ENCODE measurements at regions not wholly inside any gene's neighbourhood (a gene's known extent, or its start where the extent isn't known, plus 50 kb on each side); places are given as distances from the start of the nearest gene placed in this dataset.

DNA sequence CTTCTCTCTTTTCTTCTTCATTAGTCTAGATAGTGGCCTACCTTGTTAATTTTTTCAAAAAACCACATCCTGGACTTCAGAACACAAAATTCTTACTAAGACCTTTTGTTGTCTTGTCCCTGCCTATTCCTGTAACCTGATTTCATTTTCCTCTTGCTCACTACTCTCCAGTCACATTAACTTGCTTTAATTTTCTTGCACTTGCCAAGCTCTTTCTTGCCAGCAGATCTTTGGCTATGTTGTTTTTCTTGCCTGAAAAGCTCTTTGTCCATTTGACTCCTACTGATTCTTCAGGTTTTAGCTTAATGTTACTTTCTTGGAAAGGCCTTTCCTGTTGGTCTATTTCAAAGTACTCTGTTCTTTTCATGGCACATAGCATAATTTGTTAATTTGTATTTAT, 356.8 kb downstream of the OSTF1 start:
- no peak overlapping the region for H3K4me3 ChIP-seq (ENCODE audit: low read length)
- H3K79me2 ChIP-seq (ENCODE audit: low read length): no peaks in the 10 kb centered on the region
- TF ChIP-seq, protein P1, sequence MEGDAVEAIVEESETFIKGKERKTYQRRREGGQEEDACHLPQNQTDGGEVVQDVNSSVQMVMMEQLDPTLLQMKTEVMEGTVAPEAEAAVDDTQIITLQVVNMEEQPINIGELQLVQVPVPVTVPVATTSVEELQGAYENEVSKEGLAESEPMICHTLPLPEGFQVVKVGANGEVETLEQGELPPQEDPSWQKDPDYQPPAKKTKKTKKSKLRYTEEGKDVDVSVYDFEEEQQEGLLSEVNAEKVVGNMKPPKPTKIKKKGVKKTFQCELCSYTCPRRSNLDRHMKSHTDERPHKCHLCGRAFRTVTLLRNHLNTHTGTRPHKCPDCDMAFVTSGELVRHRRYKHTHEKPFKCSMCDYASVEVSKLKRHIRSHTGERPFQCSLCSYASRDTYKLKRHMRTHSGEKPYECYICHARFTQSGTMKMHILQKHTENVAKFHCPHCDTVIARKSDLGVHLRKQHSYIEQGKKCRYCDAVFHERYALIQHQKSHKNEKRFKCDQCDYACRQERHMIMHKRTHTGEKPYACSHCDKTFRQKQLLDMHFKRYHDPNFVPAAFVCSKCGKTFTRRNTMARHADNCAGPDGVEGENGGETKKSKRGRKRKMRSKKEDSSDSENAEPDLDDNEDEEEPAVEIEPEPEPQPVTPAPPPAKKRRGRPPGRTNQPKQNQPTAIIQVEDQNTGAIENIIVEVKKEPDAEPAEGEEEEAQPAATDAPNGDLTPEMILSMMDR (IDR thresholded peaks at IDR 0.05; ENCODE audit: low read depth, low read length): no peak
- TF ChIP-seq EZH2phosphoT487 (IDR thresholded peaks at IDR 0.05; ENCODE audit: low read depth): no peak
- H3K9ac ChIP-seq (ENCODE audit: low read length): no peak overlapping the region
- no peak overlapping the region for H3K4me2 ChIP-seq (ENCODE audit: low read length)
- no peaks in the 10 kb centered on the region for H3K4me1 ChIP-seq (ENCODE audit: low read length)
- no peak overlapping the region for H2AFZ ChIP-seq (ENCODE audit: low read depth, low read length)
- no peaks in the 10 kb centered on the region for H3K36me3 ChIP-seq (replicated peaks; ENCODE audit: low read depth, low read length)
- H4K20me1 ChIP-seq (ENCODE audit: insufficient read depth, low read length): no peaks in the 10 kb centered on the region
- H3K27me3 ChIP-seq (ENCODE audit: low read depth, low read length): 0 out of 2 replicates have a peak, but pooled peaks cover 5% of the 10 kb centered on the region
- no peaks in the 10 kb centered on the region for H3K9me3 ChIP-seq (ENCODE audit: insufficient read depth, low read length)
- no peak overlapping the region for H3K27ac ChIP-seq (ENCODE audit: low read length)

GRCh38 chr9:75447281-75447680, 359.0 kb downstream of the OSTF1 start:
- no peak overlapping the region for H3K4me3 ChIP-seq (ENCODE audit: low read length)
- H3K4me1 ChIP-seq (ENCODE audit: low read length): no peaks in the 10 kb centered on the region
- H3K27ac ChIP-seq (ENCODE audit: low read length): no peak overlapping the region
- H3K9ac ChIP-seq (ENCODE audit: low read length): no peak overlapping the region
- no peaks in the 10 kb centered on the region for H3K79me2 ChIP-seq (ENCODE audit: low read length)
- TF ChIP-seq, protein P1 (IDR thresholded peaks at IDR 0.05; ENCODE audit: low read depth, low read length): no peak
- TF ChIP-seq EZH2phosphoT487 (IDR thresholded peaks at IDR 0.05; ENCODE audit: low read depth): no peak
- no peak overlapping the region for H2AFZ ChIP-seq (ENCODE audit: low read depth, low read length)
- no peak overlapping the region for H3K4me2 ChIP-seq (ENCODE audit: low read length)
- no peaks in the 10 kb centered on the region for H3K9me3 ChIP-seq (ENCODE audit: insufficient read depth, low read length)
- H3K27me3 ChIP-seq (ENCODE audit: low read depth, low read length): peaks cover 23% of the 10 kb centered on the region
- no peaks in the 10 kb centered on the region for H4K20me1 ChIP-seq (ENCODE audit: insufficient read depth, low read length)
- H3K36me3 ChIP-seq (replicated peaks; ENCODE audit: low read depth, low read length): no peaks in the 10 kb centered on the region

DNA sequence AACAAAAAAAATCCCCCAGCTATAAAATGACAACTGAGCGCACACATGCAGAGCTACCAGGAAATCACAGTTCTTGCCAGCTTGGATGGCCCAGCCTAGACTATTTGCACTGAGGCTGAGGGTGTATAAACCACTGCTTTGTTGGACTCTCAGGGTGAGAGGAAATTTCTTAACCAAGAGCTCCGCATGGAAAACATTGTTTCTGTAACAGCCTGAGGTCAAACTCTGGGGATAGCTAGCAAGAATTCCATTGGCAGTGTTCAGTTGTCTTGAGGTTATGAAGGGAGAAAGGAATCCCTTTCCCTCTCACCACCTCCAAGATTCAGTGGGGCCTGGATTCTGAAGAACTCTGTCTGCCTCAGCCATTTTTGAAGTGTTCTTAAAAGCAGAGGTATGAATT, 360.0 kb downstream of the OSTF1 start:
- Histone ChIP-seq H3K9me3 (ENCODE audit: insufficient read depth, low read length) (no peaks in the 10 kb centered on the region), H2AFZ (ENCODE audit: low read depth, low read length) (no peak overlapping the region), H3K79me2 (ENCODE audit: low read length) (no peaks in the 10 kb centered on the region), H3K4me3 (ENCODE audit: low read length) (no peak overlapping the region), H3K4me2 (ENCODE audit: low read length) (no peak overlapping the region), H3K36me3 (replicated peaks; ENCODE audit: low read depth, low read length) (no peaks in the 10 kb centered on the region), H3K27me3 (ENCODE audit: low read depth, low read length) (peaks cover 33% of the 10 kb centered on the region), H3K4me1 (ENCODE audit: low read length) (no peaks in the 10 kb centered on the region), H3K27ac (ENCODE audit: low read length) (no peak overlapping the region), H4K20me1 (ENCODE audit: insufficient read depth, low read length) (no peaks in the 10 kb centered on the region), H3K9ac (ENCODE audit: low read length) (no peak overlapping the region)
- TF ChIP-seq, protein P1 (IDR thresholded peaks at IDR 0.05; ENCODE audit: low read depth, low read length): no peak
- TF ChIP-seq EZH2phosphoT487 (IDR thresholded peaks at IDR 0.05; ENCODE audit: low read depth): no peak

DNA sequence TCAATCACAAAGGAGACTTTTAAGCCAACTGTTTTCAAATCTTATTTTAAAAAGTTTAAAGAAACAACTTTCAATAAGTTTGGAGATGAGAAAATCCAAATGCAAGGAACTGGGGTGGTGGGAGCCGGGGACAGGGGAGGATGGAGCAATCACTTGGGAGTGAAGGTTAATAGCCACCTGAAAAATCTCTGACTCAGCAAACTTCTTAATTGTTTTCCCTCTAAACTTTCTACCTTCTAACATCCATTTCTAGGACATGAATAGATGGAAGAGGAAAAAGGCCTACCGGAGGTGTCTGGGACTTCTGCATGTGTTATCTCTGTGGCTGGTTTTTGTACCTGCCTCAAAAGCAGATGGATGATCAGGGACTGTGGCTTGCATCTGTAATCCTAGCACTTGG, 360.6 kb downstream of the OSTF1 start:
- no peaks in the 10 kb centered on the region for H4K20me1 ChIP-seq (ENCODE audit: insufficient read depth, low read length)
- H3K4me3 ChIP-seq (ENCODE audit: low read length): no peak overlapping the region
- H3K4me1 ChIP-seq (ENCODE audit: low read length): no peaks in the 10 kb centered on the region
- TF ChIP-seq, protein P1 (IDR thresholded peaks at IDR 0.05; ENCODE audit: low read depth, low read length): no peak
- TF ChIP-seq EZH2phosphoT487 (IDR thresholded peaks at IDR 0.05; ENCODE audit: low read depth): no peak
- no peak overlapping the region for H2AFZ ChIP-seq (ENCODE audit: low read depth, low read length)
- H3K27ac ChIP-seq (ENCODE audit: low read length): no peak overlapping the region
- H3K9me3 ChIP-seq (ENCODE audit: insufficient read depth, low read length): no peaks in the 10 kb centered on the region
- H3K36me3 ChIP-seq (replicated peaks; ENCODE audit: low read depth, low read length): no peaks in the 10 kb centered on the region
- H3K4me2 ChIP-seq (ENCODE audit: low read length): no peak overlapping the region
- no peaks in the 10 kb centered on the region for H3K79me2 ChIP-seq (ENCODE audit: low read length)
- H3K9ac ChIP-seq (ENCODE audit: low read length): no peak overlapping the region
- peaks cover 39% of the 10 kb centered on the region for H3K27me3 ChIP-seq (ENCODE audit: low read depth, low read length)

Measured in OCI-LY3 (cell line).